HG03095 (cell line): ENCODE measurements at regions not wholly inside any gene's neighbourhood (a gene's known extent, or its start where the extent isn't known, plus 50 kb on each side); places are given as distances from the start of the nearest gene placed in this dataset.
"Not testable (repeated sequence)": the region's sequence is repeated elsewhere in the genome, so short reads cannot be mapped to it uniquely, and the experiment has no call there.

Experiments
- ATAC-seq: cut with Tn5 transposase; IDR thresholded peaks from one replicate; pipeline ENCODE4 v1.9.1; 2021; ENCODE audit warnings: moderate library complexity; ENCODE audit not compliant: unreplicated experiment

DNA sequence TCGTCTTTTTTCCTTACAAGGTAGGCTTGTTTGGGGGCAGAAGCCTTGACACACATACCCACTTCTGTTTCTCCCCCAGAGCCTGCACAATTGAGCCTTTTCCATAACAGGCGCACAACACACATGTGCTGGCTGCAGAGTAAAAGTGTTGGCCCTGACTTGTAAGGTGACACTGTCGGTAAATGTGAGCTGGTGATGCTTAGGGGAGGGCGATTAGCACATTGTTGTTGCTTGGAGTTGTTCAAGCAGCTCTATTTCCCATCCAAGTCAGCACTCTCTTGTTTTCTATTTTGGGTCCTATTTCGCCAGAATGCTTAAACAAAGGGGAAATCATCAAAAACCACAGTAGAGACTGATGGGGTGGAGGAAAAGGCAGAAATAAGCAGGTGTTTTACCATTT lies 51.9 kb upstream of the PTPRJ start:
- ATAC-seq, result no peak

- ATAC-seq, result no peak
Measured at GRCh38 chr11:47924184-47924691, 56.1 kb upstream of the PTPRJ start.

GRCh38 chr11:47923667-47924066 lies 56.7 kb upstream of the PTPRJ start:
- ATAC-seq, result no peak

DNA sequence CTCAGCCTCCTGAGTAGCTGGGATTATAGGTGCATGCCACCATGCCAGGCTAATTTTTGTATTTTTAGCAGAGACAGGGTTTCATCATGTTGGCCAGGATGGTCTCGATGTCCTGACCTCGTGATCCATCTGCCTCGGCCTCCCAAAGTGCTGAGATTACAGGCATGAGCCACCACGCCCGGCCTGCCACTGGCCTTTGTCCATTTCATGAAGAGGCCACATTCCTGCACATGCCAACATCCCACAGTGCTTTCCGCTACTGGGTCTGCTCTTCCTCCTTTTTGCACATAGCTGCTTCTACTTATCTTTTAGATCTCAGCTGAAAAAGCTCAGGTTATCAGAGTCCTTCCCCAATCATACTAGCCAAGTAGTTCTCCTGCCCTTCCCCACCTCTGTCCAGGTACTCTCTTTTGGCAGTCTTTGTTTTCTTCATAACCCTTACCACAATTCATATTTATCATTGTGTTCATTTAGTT lies 59.2 kb upstream of the PTPRJ start:
- ATAC-seq, result not testable (repeated sequence)

GRCh38 chr11:47918882-47919495 lies 61.4 kb upstream of the PTPRJ start:
- ATAC-seq, result no peak

GRCh38 chr11:47918370-47918690 lies 62.0 kb upstream of the PTPRJ start:
- no peak for ATAC-seq

DNA sequence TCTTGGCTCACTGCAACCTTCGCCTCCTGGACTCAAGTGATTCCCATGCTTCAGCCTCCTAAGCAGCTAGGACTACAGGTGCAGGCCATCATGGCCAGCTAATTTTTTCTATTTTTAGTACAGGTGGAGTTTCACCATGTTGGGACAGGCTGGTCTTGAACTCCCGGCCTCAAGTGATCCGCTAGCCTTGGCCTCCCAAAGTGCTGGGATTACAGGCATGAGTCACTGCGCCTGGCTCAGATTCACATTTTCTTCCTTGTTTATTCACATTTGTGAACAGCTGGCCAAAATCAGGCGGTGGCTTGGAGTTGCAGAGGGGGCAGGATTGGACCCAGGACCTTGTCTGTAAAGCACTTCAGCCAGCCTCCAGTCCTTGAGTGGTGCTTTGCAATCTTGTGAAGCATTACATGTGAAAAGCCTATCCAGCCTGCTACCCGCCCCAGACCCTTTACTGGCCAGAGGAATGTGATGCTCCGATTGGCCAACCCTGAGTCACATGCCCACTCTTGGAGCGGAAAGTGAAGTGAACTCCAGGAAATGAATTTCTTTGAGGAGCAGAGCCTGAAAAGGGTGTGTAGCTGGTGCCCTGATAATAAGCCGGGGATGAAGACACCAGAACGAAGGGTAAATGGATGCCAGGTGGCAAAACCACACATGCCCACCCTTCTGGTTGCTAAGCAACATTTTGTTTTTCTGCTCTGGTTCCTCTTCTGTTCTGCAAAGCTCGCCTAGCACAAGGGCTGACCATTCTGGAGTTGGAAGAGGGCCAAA lies 62.6 kb upstream of the PTPRJ start:
- no peak for ATAC-seq

DNA sequence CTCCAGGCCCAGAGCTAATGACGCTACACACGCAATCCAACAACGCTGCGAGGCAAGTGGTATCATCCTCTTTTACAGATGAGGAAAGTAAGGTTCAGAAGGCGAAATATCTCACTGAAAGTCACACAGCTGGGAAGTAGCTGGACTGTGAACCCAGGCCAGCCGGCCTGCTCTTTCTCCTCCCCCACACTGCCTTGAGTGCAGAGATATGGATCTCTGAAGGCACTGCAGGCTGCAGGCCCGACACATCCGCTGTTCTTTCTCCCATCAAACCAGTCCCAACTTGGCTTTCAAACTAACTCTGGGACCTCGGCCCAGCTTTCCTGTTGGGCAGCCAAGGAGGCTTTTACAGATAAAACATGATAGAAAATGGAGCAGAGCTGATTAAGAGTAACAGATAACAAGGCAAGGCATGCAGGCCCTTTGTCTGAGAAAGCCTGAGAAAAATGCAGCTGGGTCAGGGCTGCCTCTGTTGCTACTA lies 64.0 kb upstream of the PTPRJ start:
- ATAC-seq, result no peak

GRCh38 chr11:47915783-47916182 lies 64.6 kb upstream of the PTPRJ start:
- ATAC-seq, result no peak

DNA sequence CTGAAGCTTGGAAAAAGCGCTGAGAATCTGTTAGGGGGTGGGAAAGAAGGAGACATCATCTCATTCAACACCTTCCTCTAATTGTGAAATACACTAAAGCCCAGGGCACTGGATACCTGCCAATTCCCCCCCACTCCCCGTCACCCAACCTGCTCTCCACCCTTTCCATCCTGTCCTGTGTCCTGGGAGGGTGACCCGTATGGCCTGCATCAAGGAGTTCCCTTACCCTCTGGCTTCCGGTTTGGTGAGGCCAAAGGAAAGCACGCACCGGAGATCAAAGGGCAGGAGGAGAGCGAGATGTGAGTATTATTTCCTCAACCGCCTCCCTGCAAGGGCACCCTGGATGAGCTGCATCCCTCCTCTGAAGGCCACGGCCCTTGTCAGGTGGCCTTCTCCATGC lies 65.0 kb upstream of the PTPRJ start:
- ATAC-seq, result no peak

DNA sequence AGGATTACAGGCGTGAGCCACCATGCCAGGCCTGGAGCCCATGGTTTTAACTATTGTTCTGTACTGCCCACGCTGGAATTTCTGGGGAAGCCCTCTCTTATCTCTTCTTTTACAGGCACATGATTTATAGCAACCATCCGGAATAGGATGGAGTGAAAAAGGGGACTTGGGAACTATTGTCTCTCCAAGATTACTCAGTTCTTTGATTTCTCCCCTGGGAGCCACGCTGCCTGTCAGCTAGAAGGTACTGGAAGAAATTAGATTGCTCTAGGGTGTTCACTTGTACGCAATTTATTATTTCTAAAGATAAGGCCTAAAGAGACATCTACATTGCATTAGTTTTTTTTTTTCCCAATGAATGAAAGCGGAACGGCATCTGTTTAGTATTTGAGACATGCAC lies 65.6 kb upstream of the PTPRJ start:
- no peak for ATAC-seq

DNA sequence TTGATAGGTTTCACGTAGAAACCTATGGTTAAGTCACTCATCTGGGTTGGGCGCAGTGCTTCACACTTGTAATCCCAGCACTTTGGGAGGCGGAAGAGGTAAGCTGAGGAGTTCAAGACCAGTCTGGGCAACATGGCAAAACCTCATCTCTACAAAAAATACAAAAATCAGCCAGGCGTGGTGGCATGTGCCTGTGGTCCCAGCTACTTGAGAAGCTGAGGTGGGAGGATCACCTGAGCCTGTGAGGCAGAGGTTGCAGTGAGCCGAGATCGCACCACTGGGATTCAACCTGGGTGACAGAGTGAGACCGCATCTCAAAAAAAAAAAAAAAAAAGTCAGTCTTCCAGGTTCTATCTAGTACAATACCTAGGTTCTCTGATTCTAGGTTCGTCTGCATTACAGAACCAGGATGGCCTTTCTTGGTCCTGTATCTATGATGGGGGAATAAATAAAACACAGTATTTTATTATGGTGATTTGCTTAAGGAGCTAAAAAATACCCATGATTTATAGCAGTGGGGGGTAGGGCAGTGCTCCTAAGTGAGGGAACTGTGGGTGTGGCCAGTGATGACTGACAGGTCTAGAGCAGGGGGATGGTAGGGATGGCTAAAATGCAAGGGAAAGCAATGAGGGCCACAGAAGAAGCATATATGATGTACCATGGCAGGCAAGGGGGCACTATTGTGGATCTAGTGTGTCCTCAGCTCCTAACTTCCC lies 65.5 kb upstream of the NUP160 start:
- ATAC-seq, result no peak

GRCh38 chr11:47912843-47913437 lies 64.8 kb upstream of the NUP160 start:
- no peak for ATAC-seq

GRCh38 chr11:47911149-47911548 lies 63.0 kb upstream of the NUP160 start:
- no peak for ATAC-seq

DNA sequence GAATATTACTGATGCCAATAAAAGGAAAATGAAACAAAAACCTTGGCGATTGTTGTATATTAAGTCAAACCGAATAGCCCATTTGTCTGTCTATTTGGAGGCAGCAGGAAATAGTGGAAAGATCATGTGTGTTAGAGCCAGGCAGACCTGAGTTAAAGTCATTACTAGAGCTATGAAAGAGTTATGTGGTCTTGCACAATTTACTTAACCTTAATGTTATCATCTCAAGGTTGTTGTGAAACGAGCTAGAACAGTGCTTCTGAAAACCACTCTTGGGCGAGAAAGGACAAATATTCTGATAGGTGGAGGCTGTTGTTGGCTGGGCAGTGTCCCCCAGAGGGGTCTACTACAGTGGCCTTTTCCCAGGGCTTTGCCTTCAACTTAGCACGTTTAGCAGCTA lies 60.0 kb upstream of the NUP160 start:
- no peak for ATAC-seq

GRCh38 chr11:47907499-47907898 lies 59.3 kb upstream of the NUP160 start:
- ATAC-seq, result no peak

DNA sequence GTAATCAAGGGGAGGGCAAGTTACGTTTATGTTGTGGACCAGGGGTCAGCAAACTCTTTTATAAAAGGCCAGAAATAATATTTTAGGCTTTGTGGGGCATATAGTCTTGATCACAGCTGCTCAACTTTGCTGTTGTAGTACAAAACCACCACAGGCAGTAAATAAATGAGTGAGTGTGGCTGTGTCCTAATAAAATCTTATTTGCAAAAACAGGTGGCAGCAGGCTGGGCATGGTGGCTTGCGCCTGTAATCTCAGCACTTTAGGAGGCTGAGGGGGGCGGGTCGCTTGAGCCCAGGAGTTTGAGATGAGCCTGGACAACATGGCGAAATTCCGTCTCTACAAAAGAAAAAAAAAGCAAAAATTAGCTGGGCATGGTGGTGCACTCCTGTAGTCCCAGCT lies 57.9 kb upstream of the NUP160 start:
- ATAC-seq, result no peak

- no peak for ATAC-seq
Measured at GRCh38 chr11:47905358-47906059, 57.4 kb upstream of the NUP160 start.

- ATAC-seq, result no peak
Measured at GRCh38 chr11:47904808-47905207, 56.7 kb upstream of the NUP160 start.

- ATAC-seq, result no peak
Measured at GRCh38 chr11:47904048-47904447, 55.9 kb upstream of the NUP160 start.

- ATAC-seq, result peak; percentile 98
Measured at GRCh38 chr11:47899801-47900200, 51.7 kb upstream of the NUP160 start.
